ENCODE measurements at regions not wholly inside any gene's neighbourhood (a gene's known extent, or its start where the extent isn't known, plus 50 kb on each side); places are given as distances from the start of the nearest gene placed in this dataset.

DNA sequence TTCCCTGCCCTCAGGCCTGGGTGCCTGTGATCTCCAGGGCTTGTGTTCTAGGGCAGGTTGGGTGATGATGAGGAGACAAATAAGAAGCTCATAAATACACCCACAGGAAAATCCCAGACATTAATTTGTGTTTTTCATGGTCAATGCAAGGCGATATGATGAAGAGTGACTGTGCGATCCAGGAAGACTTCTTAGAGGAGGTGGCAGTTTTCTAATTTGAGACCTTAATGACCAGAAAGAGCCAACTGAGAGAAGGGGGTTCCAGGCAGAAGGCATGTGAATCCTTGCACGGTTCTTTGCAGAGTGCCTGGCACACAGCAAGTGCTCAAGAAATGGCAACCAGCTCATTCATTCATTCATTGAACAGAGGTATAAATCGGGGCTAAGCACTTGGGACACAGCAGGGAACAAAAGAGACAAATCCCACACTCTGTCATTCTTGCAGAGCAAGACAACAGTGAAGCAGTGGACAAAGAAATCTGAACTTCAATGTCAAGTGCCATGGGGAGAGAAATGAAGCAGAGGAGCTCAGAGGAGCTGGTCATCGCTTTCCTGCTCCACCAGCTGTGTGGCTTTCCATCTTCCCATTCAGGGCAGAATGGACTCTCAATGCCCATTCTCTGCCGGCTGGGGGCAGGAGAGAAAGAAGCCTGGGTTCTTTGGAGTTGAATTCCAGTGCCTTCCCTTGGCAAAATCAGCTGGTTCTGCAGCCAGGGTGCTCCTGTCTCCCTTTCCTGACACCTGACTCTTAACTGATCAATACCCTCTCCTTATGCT is 128.3 kb downstream of the AACS start:
- Histone ChIP-seq H3K4me3 (no peak overlapping the region), H3K36me3 (no peaks in the 10 kb centered on the region), H3K27ac (no peak overlapping the region), H3K4me1 (no peaks in the 10 kb centered on the region), H3K9me3 (no peaks in the 10 kb centered on the region), H3K27me3 (peaks cover 0 to 14% of the 10 kb centered on the region in 2 donors)
- intact Hi-C loops (cut with DNase I) = no loop called here
- DNase-seq (no peak), ATAC-seq (no peak)
- 67% methylated on average over 4 of the region's 6 CpGs for WGBS (ENCODE audit: insufficient coverage, low coverage, low lambda C conversion rate, missing lambda C conversion rate)
- no peak for TF ChIP-seq POLR2A (IDR thresholded peaks at IDR 0.05)
- no peak for TF ChIP-seq CTCF (IDR thresholded peaks at IDR 0.05)

DNA sequence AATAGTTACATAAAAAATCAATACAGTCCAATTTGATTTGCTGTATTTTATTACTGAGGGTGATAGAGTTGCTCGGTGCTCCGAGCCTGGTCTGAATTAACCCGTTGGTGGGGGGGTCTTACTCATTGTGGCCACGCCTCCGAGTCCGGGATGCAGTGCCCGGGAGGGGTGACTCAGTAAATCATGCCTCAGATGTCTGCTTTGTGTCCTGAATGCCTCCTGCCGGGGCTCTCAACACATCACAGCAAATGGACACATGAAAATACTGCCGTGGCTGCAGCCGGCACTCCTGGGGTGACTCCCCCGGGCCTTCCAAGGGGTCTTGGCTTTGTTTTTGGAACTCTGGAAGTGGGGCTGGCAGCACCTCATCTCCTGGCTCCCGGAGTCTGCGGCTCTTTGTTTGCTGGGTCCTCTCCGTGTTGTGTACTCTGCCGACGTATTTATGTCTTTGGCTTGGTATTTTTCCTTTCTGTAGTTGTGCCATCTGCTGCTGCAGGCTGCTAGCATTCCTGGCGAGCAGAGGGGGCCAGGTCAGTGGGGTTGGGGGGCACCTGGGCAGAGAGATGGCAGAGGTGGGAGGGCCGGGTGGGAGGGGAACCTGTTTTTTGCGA is 129.0 kb downstream of the AACS start:
- no peak for ATAC-seq
- DNase-seq = no peak
- H3K4me3 ChIP-seq = no peak overlapping the region
- intact Hi-C loops (cut with DNase I) = no loop called here
- no peaks in the 10 kb centered on the region for H3K4me1 ChIP-seq
- peaks cover 0 to 7% of the 10 kb centered on the region in 2 donors for H3K27me3 ChIP-seq
- H3K36me3 ChIP-seq = no peaks in the 10 kb centered on the region
- no peaks in the 10 kb centered on the region for H3K9me3 ChIP-seq
- TF ChIP-seq CTCF (IDR thresholded peaks at IDR 0.05) = no peak
- TF ChIP-seq POLR2A (IDR thresholded peaks at IDR 0.05) = no peak
- WGBS (ENCODE audit: insufficient coverage, low coverage, low lambda C conversion rate, missing lambda C conversion rate) = 12% methylated on average over 13 of the region's 19 CpGs
- no peak overlapping the region for H3K27ac ChIP-seq

DNA sequence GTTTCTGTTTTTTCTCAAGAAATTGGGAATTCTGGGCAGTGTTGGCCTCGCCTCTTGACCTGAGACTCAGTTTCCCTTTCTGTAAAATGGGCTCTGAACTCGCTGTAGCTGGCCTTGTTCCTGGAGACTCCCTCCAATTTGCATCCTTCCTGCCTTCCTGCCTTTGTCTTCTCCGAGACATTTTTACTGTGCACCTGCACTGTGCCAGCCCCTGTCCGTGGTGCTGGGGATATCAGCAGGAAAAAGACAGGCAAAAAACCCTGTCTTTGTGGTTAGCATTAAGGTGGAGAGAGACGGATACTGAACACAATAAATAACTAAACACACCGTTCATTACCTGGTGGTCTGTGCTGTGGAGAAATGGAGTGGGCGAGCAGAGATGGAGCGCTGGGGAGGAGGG is 129.8 kb downstream of the AACS start:
- peaks cover 0 to 2% of the 10 kb centered on the region in 2 donors for H3K27me3 ChIP-seq
- DNase-seq = no peak
- no peak overlapping the region for H3K4me3 ChIP-seq
- intact Hi-C loops (cut with DNase I) = no loop called here
- no peaks in the 10 kb centered on the region for H3K4me1 ChIP-seq
- WGBS (ENCODE audit: insufficient coverage, low coverage, low lambda C conversion rate, missing lambda C conversion rate) = 37% methylated on average over 8 of the region's 8 CpGs
- no peak for ATAC-seq
- H3K27ac ChIP-seq = no peak overlapping the region
- H3K36me3 ChIP-seq = no peaks in the 10 kb centered on the region
- TF ChIP-seq POLR2A (IDR thresholded peaks at IDR 0.05) (no peak), CTCF (IDR thresholded peaks at IDR 0.05) (no peak)
- H3K9me3 ChIP-seq = no peaks in the 10 kb centered on the region

- Histone ChIP-seq H3K27me3 (no peaks in the 10 kb centered on the region), H3K4me3 (no peak overlapping the region), H3K9me3 (no peaks in the 10 kb centered on the region), H3K4me1 (no peaks in the 10 kb centered on the region), H3K27ac (no peak overlapping the region), H3K36me3 (no peaks in the 10 kb centered on the region)
- intact Hi-C loops (cut with DNase I) = no loop called here
- TF ChIP-seq POLR2A (IDR thresholded peaks at IDR 0.05) (no peak), CTCF (IDR thresholded peaks at IDR 0.05) (no peak)
- DNase-seq (no peak), ATAC-seq (no peak)
- 79% methylated on average over 4 of the region's 4 CpGs for WGBS (ENCODE audit: insufficient coverage, low coverage, low lambda C conversion rate, missing lambda C conversion rate)
Measured at GRCh38 chr12:125197326-125197725, 132.1 kb downstream of the AACS start.
